ENCODE measurements at regions not wholly inside any gene's neighbourhood (a gene's known extent, or its start where the extent isn't known, plus 50 kb on each side); places are given as distances from the start of the nearest gene placed in this dataset.

- no peak for DNase-seq
Measured at GRCh38 chr12:114876968-114877680, 193.1 kb upstream of the TBX3 start.

GRCh38 chr12:114875313-114875712 lies 191.3 kb upstream of the TBX3 start:
- no peak for DNase-seq

- DNase-seq, result no peak
Measured at GRCh38 chr12:114873656-114874055, 189.7 kb upstream of the TBX3 start.

GRCh38 chr12:114868995-114869834 lies 185.2 kb upstream of the TBX3 start:
- no peak for DNase-seq

GRCh38 chr12:114866331-114866730 lies 182.4 kb upstream of the TBX3 start:
- DNase-seq, result no peak

- DNase-seq, result no peak
Measured at GRCh38 chr12:114864837-114865551, 181.0 kb upstream of the TBX3 start.

GRCh38 chr12:114863911-114864310 lies 179.9 kb upstream of the TBX3 start:
- no peak for DNase-seq

GRCh38 chr12:114860969-114861368 lies 177.0 kb upstream of the TBX3 start:
- no peak for DNase-seq

- DNase-seq, result no peak
Measured at GRCh38 chr12:114858388-114859146, 174.6 kb upstream of the TBX3 start.

GRCh38 chr12:114855678-114856077 lies 171.7 kb upstream of the TBX3 start:
- no peak for DNase-seq

GRCh38 chr12:114852976-114853529 lies 169.1 kb upstream of the TBX3 start:
- no peak for DNase-seq

GRCh38 chr12:114851981-114852380 lies 168.0 kb upstream of the TBX3 start:
- no peak for DNase-seq

GRCh38 chr12:114850661-114851275 lies 166.8 kb upstream of the TBX3 start:
- no peak for DNase-seq

GRCh38 chr12:114848666-114849065 lies 164.7 kb upstream of the TBX3 start:
- DNase-seq, result no peak

GRCh38 chr12:114847441-114848035 lies 163.6 kb upstream of the TBX3 start:
- no peak for DNase-seq

- no peak for DNase-seq
Measured at GRCh38 chr12:114846771-114847170, 162.8 kb upstream of the TBX3 start.

GRCh38 chr12:114841557-114842251 lies 157.7 kb upstream of the TBX3 start:
- DNase-seq, result no peak

- DNase-seq, result no peak
Measured at GRCh38 chr12:114838480-114838879, 154.5 kb upstream of the TBX3 start.

- no peak for DNase-seq
Measured at GRCh38 chr12:114836609-114837008, 152.6 kb upstream of the TBX3 start.

- no peak for DNase-seq
Measured at GRCh38 chr12:114835031-114835430, 151.1 kb upstream of the TBX3 start.

GRCh38 chr12:114834621-114835020 lies 150.6 kb upstream of the TBX3 start:
- DNase-seq, result no peak
